NCI-H2196 treated with DMSO at 0.1 percent for 48 hours (cell line): ENCODE measurements at regions not wholly inside any gene's neighbourhood (a gene's known extent, or its start where the extent isn't known, plus 50 kb on each side); places are given as distances from the start of the nearest gene placed in this dataset.
A peak's percentile ranks its signal among the peaks of the same experiment; 100 is the strongest.

ENCODE experiments used
- DNase-seq: peaks from one replicate; lab custom pipeline; 2025; ENCODE audit not compliant: unreplicated experiment; lab: John Stamatoyannopoulos, UW

GRCh38 chr19:34096020-34096915 is 76.0 kb upstream of the LSM14A start:
- DNase-seq, result peak; percentile 43

- no peak for DNase-seq
Observed at GRCh38 chr19:34104096-34104495, 68.2 kb upstream of the LSM14A start.

- no peak for DNase-seq
Observed at GRCh38 chr19:34104557-34104956, 67.7 kb upstream of the LSM14A start.

- DNase-seq, result no peak
Observed at GRCh38 chr19:34109596-34109995, 62.7 kb upstream of the LSM14A start.

- DNase-seq, result no peak
Observed at GRCh38 chr19:34118879-34119748, 53.2 kb upstream of the LSM14A start.

- DNase-seq, result no peak
Observed at GRCh38 chr19:34120141-34120540, 52.2 kb upstream of the LSM14A start.

GRCh38 chr19:34120846-34121639 is 51.3 kb upstream of the LSM14A start:
- DNase-seq, result no peak
